Liver (tissue), 8 donors: ENCODE measurements at regions not wholly inside any gene's neighbourhood (a gene's known extent, or its start where the extent isn't known, plus 50 kb on each side); places are given as distances from the start of the nearest gene placed in this dataset.

Source experiments
- DNase-seq: peaks from one replicate; pipeline ENCODE4 v3.0.0-alpha.2; 2017; ENCODE audit warnings: low spot score
- H3K27ac ChIP-seq, 2 donors: one replicate each; pipeline ENCODE4 v1.7.0; 2013; ENCODE audit warnings: inconsistent platforms in 2 of 2, low read length in 2 of 2, control low read depth in 1 of 2, low read depth in 1 of 2, mild to moderate bottlenecking in 1 of 2
- H3K27me3 ChIP-seq, 4 donors: one replicate each; pipeline versions ENCODE4 v1.6.1 to v1.7.0; 2013; ENCODE audit warnings: low read length in 3 of 4, inconsistent platforms in 1 of 4, mild to moderate bottlenecking in 1 of 4, moderate library complexity in 1 of 4; ENCODE audit not compliant: control insufficient read depth in 4 of 4, insufficient read depth in 4 of 4
- H3K36me3 ChIP-seq, 4 donors: one replicate each; pipeline versions ENCODE4 v1.6.1 to v1.7.0; 2013; ENCODE audit warnings: low read length in 3 of 4, mild to moderate bottlenecking in 3 of 4, low read depth in 1 of 4, moderate library complexity in 1 of 4; ENCODE audit not compliant: control insufficient read depth in 4 of 4, insufficient read depth in 3 of 4
- H3K4me1 ChIP-seq, 4 donors: one replicate each; pipeline versions ENCODE4 v1.6.1 to v1.7.0; 2013; ENCODE audit warnings: low read length in 3 of 4, mild to moderate bottlenecking in 3 of 4, moderate library complexity in 1 of 4; ENCODE audit not compliant: control insufficient read depth in 4 of 4, insufficient read depth in 4 of 4
- H3K4me3 ChIP-seq, 3 donors: one replicate each; pipeline versions ENCODE4 v1.6.1 to v1.7.0; 2013; ENCODE audit warnings: low read length in 3 of 3, control low read depth in 1 of 3, low read depth in 1 of 3, mild to moderate bottlenecking in 1 of 3
- H3K9ac ChIP-seq, 2 donors: one replicate each; pipeline ENCODE4 v1.7.0; 2013; ENCODE audit warnings: low read length in 2 of 2, mild to moderate bottlenecking in 2 of 2, moderate library complexity in 2 of 2, control low read depth in 1 of 2, low read depth in 1 of 2
- H3K9me3 ChIP-seq, 4 donors: one replicate each; pipeline versions ENCODE4 v1.6.1 to v1.7.0; 2013; ENCODE audit warnings: low read length in 3 of 4; ENCODE audit not compliant: control insufficient read depth in 4 of 4
- CTCF ChIP-seq: fragments of 150-350 bp; IDR thresholded peaks from 2 replicates; pipeline ENCODE4 v1.5.1; 2017; ENCODE audit warnings: improper control_type of control experiment, low read depth, low read length; ENCODE audit not compliant: missing input control
- FOXA1 ChIP-seq: IDR thresholded peaks from 2 replicates; pipeline ENCODE4 v1.6.1; 2016; ENCODE audit warnings: antibody characterized with exemption
- FOXA2 ChIP-seq: IDR thresholded peaks from 2 replicates; pipeline ENCODE4 v1.6.1; 2016; ENCODE audit warnings: antibody characterized with exemption
- HNF4G ChIP-seq: IDR thresholded peaks from 2 replicates; pipeline ENCODE4 v1.6.1; 2016; ENCODE audit warnings: antibody characterized with exemption
- JUND ChIP-seq, 2 donors: IDR thresholded peaks; 2 replicates each; pipeline ENCODE4 v1.6.1; 2016; ENCODE audit warnings: antibody characterized with exemption in 2 of 2
- NR2F2 ChIP-seq: IDR thresholded peaks from 2 replicates; pipeline ENCODE4 v1.6.1; 2016; ENCODE audit warnings: antibody characterized with exemption
- REST ChIP-seq: IDR thresholded peaks from 2 replicates; pipeline ENCODE4 v1.6.1; 2016; ENCODE audit warnings: antibody characterized with exemption, mild to moderate bottlenecking
- RXRA ChIP-seq, 2 donors: IDR thresholded peaks; 2 replicates each; pipeline ENCODE4 v1.6.1; 2017 to 2018; ENCODE audit warnings: antibody characterized with exemption in 2 of 2, mild to moderate bottlenecking in 1 of 2
- TAF1 ChIP-seq: conservative IDR thresholded peaks from 2 replicates; pipeline ENCODE4 v1.6.1; 2016; ENCODE audit warnings: antibody characterized with exemption, mild to moderate bottlenecking
- YY1 ChIP-seq: IDR thresholded peaks from 2 replicates; pipeline ENCODE4 v1.6.1; 2016; ENCODE audit warnings: antibody characterized with exemption, mild to moderate bottlenecking
- ZBTB33 ChIP-seq: IDR thresholded peaks from 2 replicates; pipeline ENCODE4 v1.6.1; 2016; ENCODE audit warnings: antibody characterized with exemption
- WGBS: extraction: QIAGEN DNeasy Blood & Tissue Kit; methylation state at CpG from one replicate; pipeline ENCODE4 v1.1.7; 2013; 5-methylcytosine and 5-hydroxymethylcytosine counted together
- donor health status: healthy.
- donor health status: healthy.
- donor health status: healthy.
- donor health status: healthy.
- donor health status: healthy.

GRCh38 chr18:30533716-30534115 is 508.8 kb downstream of the DSC3 start (continued):
- TF ChIP-seq NR2F2, result no peak

- H3K27ac ChIP-seq, result no peak overlapping the region
- WGBS, result 68% methylated on average over 1 of the region's 1 CpG
- H3K9ac ChIP-seq, result no peak overlapping the region
- no peaks in the 10 kb centered on the region for H3K4me1 ChIP-seq
- H3K36me3 ChIP-seq, result no peaks in the 10 kb centered on the region
- no peak for DNase-seq
- peaks cover 0 to 4% (median 0%) of the 10 kb centered on the region in 4 donors for H3K27me3 ChIP-seq
- H3K4me3 ChIP-seq, result no peak overlapping the region
- no peak for TF ChIP-seq JUND (IDR thresholded peaks at IDR 0.05)
- TF ChIP-seq HNF4G, result no peak
- TF ChIP-seq CTCF, result no peak
- no peak for TF ChIP-seq YY1
- TF ChIP-seq RXRA (IDR thresholded peaks at IDR 0.05), result no peak
- TF ChIP-seq ZBTB33, result no peak
- no peak for TF ChIP-seq FOXA2
- H3K9me3 ChIP-seq, result no peaks in the 10 kb centered on the region
These were observed 514.6 kb downstream of the DSC3 start for GRCh38 chr18:30527917-30528316.

GRCh38 chr18:30527226-30527625 is 515.3 kb downstream of the DSC3 start:
- 75% methylated on average over 1 of the region's 1 CpG for WGBS

More at GRCh38 chr18:30527226-30527625, 515.3 kb downstream of the DSC3 start:
- H3K9me3 ChIP-seq, result no peaks in the 10 kb centered on the region
- no peak overlapping the region for H3K9ac ChIP-seq
- DNase-seq, result no peak
- no peak overlapping the region for H3K27ac ChIP-seq
- no peaks in the 10 kb centered on the region for H3K4me1 ChIP-seq
- peaks cover 0 to 4% (median 0%) of the 10 kb centered on the region in 4 donors for H3K27me3 ChIP-seq
- no peak for TF ChIP-seq TAF1
- TF ChIP-seq JUND (IDR thresholded peaks at IDR 0.05), result no peak
- no peak for TF ChIP-seq FOXA1
- no peak for TF ChIP-seq REST
- TF ChIP-seq RXRA (IDR thresholded peaks at IDR 0.05), result no peak
- no peaks in the 10 kb centered on the region for H3K36me3 ChIP-seq
- H3K4me3 ChIP-seq, result no peak overlapping the region
